ENCODE measurements at regions not wholly inside any gene's neighbourhood (a gene's known extent, or its start where the extent isn't known, plus 50 kb on each side); places are given as distances from the start of the nearest gene placed in this dataset.

GRCh38 chr3:23739536-23739935 is 66.2 kb upstream of the UBE2E1 start:
- H3K79me2 ChIP-seq (replicated peaks; ENCODE audit: insufficient read depth, low read length) = no peaks in the 10 kb centered on the region
- TF ChIP-seq RAD21 (conservative IDR thresholded peaks at IDR 0.05) = no peak
- TF ChIP-seq MXI1 (conservative IDR thresholded peaks at IDR 0.05; ENCODE audit: poor library complexity, severe bottlenecking) = no peak
- TF ChIP-seq EZH2 (IDR thresholded peaks at IDR 0.05; ENCODE audit: borderline replicate concordance, insufficient read depth, low read length, poor library complexity, severe bottlenecking) = no peak
- TF ChIP-seq, protein P1, sequence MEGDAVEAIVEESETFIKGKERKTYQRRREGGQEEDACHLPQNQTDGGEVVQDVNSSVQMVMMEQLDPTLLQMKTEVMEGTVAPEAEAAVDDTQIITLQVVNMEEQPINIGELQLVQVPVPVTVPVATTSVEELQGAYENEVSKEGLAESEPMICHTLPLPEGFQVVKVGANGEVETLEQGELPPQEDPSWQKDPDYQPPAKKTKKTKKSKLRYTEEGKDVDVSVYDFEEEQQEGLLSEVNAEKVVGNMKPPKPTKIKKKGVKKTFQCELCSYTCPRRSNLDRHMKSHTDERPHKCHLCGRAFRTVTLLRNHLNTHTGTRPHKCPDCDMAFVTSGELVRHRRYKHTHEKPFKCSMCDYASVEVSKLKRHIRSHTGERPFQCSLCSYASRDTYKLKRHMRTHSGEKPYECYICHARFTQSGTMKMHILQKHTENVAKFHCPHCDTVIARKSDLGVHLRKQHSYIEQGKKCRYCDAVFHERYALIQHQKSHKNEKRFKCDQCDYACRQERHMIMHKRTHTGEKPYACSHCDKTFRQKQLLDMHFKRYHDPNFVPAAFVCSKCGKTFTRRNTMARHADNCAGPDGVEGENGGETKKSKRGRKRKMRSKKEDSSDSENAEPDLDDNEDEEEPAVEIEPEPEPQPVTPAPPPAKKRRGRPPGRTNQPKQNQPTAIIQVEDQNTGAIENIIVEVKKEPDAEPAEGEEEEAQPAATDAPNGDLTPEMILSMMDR (IDR thresholded peaks at IDR 0.05; ENCODE audit: poor library complexity, severe bottlenecking) = no peak
- peaks cover 23% of the 10 kb centered on the region for H3K27me3 ChIP-seq (ENCODE audit: insufficient read depth, low read depth, low read length)
- H3K9ac ChIP-seq (ENCODE audit: low read length) = no peak overlapping the region
- no peak overlapping the region for H3K4me2 ChIP-seq (ENCODE audit: low read length)
- H4K20me1 ChIP-seq (ENCODE audit: insufficient read depth) = no peaks in the 10 kb centered on the region
- no peak overlapping the region for H3K4me3 ChIP-seq (ENCODE audit: low read length)
- no peaks in the 10 kb centered on the region for H3K36me3 ChIP-seq (ENCODE audit: insufficient read depth, low read length)
- no peaks in the 10 kb centered on the region for H3K9me3 ChIP-seq (ENCODE audit: low read length)
- H3F3A ChIP-seq (ENCODE audit: insufficient read depth, low read length, poor library complexity, severe bottlenecking) = no peaks in the 10 kb centered on the region
- no peak overlapping the region for H2AFZ ChIP-seq (ENCODE audit: low read depth, low read length)
- no peaks in the 10 kb centered on the region for H3K9me2 ChIP-seq (ENCODE audit: insufficient read depth, low read length)
- H3K27ac ChIP-seq (ENCODE audit: low read length) = no peak overlapping the region

- Histone ChIP-seq H3K9ac (ENCODE audit: low read length) (no peak overlapping the region), H3K79me2 (replicated peaks; ENCODE audit: insufficient read depth, low read length) (no peaks in the 10 kb centered on the region), H2AFZ (ENCODE audit: low read depth, low read length) (no peak overlapping the region), H3K27me3 (ENCODE audit: insufficient read depth, low read depth, low read length) (peaks cover 23% of the 10 kb centered on the region), H3K4me3 (ENCODE audit: low read length) (no peak overlapping the region), H3F3A (ENCODE audit: insufficient read depth, low read length, poor library complexity, severe bottlenecking) (no peaks in the 10 kb centered on the region), H3K9me2 (ENCODE audit: insufficient read depth, low read length) (no peaks in the 10 kb centered on the region), H3K27ac (ENCODE audit: low read length) (no peak overlapping the region), H3K36me3 (ENCODE audit: insufficient read depth, low read length) (no peaks in the 10 kb centered on the region), H4K20me1 (ENCODE audit: insufficient read depth) (no peaks in the 10 kb centered on the region), H3K9me3 (ENCODE audit: low read length) (no peaks in the 10 kb centered on the region), H3K4me2 (ENCODE audit: low read length) (no peak overlapping the region)
- TF ChIP-seq RAD21 (conservative IDR thresholded peaks at IDR 0.05) = no peak
- no peak for TF ChIP-seq MXI1 (conservative IDR thresholded peaks at IDR 0.05; ENCODE audit: poor library complexity, severe bottlenecking)
- TF ChIP-seq EZH2 (IDR thresholded peaks at IDR 0.05; ENCODE audit: borderline replicate concordance, insufficient read depth, low read length, poor library complexity, severe bottlenecking) = no peak
- TF ChIP-seq POLR2AphosphoS5 (IDR thresholded peaks at IDR 0.05) = no peak
- no peak for TF ChIP-seq TAF1 (IDR thresholded peaks at IDR 0.05; ENCODE audit: low read depth)
- no peak for TF ChIP-seq SMC3 (conservative IDR thresholded peaks at IDR 0.05; ENCODE audit: poor library complexity)
- TF ChIP-seq, protein P1 (IDR thresholded peaks at IDR 0.05; ENCODE audit: poor library complexity, severe bottlenecking) = no peak
- no peak for TF ChIP-seq REST (IDR thresholded peaks at IDR 0.05; ENCODE audit: borderline replicate concordance)
- TF ChIP-seq EP300 (conservative IDR thresholded peaks at IDR 0.05; ENCODE audit: poor library complexity, severe bottlenecking) = no peak
These were observed 65.2 kb upstream of the UBE2E1 start for GRCh38 chr3:23740517-23740965.

All from neural cell (in vitro differentiated cells).